HG03354 (cell line): ENCODE measurements at regions not wholly inside any gene's neighbourhood (a gene's known extent, or its start where the extent isn't known, plus 50 kb on each side); places are given as distances from the start of the nearest gene placed in this dataset.

Experiments used
- ATAC-seq: cut with Tn5 transposase; IDR thresholded peaks from one replicate; pipeline ENCODE4 v1.9.1; 2021; ENCODE audit warnings: mild to moderate bottlenecking; ENCODE audit not compliant: unreplicated experiment, poor library complexity, severe bottlenecking

DNA sequence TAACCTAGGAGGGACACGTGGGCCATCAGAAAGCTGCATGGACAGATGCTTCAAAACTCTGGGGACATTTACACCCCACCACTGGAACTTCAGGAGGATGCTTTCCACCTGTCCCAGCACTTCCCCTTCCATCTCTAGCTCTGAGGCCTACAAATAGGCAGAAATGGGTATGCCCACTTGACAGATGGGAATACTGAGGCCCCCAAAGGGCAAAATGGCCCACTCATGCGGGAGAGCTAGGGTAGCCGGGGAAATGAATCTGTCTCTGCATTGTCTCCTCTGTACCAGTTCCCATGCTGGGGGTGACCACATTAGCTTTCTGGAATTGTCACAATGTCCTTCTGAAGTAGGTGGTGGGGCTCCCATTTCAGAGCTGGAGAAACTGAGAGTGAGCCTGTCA, 592.1 kb upstream of the CDH5 start:
- no peak for ATAC-seq

DNA sequence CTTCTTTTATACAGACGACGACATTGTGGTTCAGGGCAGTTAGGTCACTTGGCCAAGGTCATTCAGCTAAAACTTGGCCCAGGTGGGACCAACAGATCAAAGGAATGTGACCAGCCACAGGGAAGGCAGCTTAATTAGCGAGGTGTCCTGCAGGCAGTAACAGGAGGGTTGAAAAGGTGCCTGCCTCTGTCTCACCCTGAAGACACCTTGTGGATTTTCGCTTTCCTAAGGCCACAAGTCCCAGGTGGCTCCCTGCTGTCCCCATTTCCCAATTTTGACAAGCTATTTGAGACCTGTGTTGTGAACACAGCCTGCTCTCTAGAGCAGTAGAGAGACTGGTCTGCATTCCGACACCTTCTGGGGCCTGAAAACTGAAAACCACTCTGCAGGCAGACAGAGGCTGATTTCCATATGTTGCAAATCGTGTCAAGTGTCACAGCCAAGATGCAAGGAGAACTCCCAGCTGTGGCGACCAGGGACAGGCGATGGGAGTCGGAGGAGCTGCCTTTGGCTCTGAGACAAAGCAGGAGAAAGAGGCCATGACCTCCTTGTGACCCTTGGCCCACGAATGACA, 593.1 kb upstream of the CDH5 start:
- ATAC-seq: no peak

DNA sequence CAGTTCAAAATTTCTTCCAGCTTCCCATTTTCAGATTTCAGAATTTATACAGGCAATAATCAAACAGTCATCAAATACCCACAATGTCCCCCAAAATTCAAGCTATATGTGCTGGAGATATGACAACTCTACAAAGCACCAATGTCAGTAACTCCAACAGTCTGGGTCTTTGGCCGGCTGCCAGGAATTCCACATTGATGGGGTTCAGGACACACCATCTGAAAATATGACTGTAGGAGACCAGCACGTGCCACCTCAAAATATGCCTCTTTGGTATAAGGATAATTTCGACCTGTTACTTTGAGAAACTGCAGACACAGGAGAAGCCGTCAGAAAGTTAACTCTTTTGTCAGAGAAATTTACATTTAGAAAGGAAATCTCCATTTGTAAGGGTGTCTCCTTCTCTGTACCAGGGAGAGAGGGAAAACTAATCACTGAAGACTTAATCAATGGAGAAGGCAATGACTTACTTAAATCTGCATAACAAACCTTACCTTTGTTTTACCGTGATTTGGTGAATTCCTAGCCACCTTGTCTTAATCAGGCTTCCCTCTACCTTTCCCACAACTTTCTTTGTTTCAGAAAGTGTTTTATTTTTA, 594.3 kb upstream of the CDH5 start:
- no peak for ATAC-seq

DNA sequence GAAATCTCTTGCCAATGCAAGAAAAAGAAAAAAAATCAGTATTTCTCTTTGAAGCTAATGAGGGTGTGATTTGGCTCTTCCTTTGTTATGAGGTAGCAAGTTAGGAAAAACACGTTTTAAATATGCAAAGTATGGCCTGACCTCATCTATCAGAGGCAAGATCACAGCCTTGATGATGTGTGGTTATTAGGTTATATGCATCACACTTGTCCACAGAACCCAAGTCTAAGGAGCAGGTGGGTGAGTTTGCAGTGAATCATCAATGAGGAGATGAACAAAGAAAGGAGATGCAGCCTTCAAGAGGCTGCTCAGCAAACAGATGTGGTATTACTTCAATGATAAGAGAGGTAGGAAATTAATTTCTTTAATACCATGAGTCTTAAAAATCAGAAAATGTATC, 594.8 kb upstream of the CDH5 start:
- ATAC-seq: no peak

DNA sequence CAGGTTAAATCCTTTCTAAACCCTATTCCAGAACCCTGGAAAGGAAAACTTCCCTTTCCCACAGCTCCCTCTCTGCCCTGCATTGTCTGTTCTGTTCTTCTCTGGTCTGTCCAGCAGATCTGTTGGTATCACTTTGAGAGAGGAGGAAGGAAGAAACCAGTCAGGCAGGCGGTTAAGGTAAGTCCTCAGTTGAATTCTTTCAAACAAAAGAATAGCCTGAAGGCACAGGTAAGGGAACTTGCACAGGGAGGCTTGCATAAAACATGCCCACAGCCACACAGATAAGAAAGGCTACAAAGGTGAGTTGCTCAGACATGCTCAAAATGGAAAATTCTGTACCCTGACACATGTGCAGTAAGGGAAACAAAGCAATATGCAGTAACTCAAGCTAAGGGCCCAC, 595.7 kb upstream of the CDH5 start:
- no peak for ATAC-seq

DNA sequence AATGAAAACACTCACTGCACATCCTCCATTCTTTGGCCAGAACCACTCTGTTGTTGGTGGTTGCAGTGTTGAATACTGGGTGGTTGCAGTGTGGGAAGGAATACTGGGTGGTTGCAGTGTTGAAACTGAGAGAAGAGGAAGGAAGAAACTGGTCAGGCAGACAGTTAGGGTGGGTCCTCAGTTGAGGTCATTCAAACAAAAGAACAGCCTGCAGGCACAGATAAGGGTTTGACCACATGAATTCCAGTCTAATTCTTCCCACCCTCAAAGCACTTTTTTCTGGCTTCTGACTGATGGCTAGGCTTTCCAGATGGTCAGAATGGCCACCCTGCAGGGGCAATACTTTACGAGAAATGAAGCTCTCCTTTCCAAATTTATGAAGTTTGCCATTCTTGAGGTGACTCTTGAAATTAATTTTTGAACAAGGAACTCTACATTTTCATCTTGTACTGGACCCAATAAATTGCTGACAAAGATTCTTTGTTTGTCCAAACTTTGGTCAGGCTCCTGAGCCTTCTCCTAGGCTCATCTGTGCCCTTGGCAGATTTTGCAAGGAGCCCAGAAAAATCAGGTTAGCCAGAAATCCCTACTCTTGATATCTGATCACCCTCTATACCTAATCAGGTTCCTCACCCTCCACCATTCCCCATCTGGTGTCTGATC, 596.6 kb upstream of the CDH5 start:
- ATAC-seq: no peak

DNA sequence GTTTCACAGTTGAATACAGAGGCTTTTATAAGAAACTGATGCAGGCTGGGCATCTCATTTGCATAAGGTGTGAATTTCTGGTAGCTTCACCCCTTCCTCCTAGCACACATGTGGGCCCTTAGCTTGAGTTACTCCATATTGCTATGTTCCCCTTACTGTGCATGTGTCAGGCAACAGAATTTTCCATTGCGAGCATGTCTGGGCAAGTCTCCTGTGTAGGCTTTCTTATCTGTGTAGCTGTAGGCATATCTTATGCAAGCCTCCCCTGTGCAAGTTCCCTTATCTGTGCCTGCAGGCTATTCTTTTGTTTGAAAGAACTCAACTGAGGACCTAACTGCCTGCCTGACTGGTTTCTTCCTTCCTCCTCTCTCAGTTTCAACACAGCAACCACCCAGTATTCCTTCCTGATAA, 597.4 kb upstream of the CDH5 start:
- no peak for ATAC-seq

DNA sequence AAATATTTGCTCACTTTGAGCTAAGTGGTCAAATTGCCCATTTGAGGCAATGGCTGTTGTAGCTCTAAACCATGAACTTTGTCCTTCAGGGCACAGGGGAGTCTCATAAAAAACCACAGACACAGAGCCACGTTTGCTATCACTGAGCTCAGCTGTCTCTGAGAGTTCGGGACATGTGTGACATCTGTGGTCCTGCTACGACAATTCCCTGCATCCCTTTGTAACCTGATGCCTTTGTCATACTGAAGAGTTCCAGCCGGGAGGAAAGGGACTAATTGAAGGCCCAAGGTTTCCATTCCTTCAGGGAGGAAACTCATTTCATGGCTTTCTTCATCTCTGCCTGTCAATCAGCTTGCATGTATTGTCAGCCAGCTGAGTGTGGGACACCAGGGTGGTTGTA, 599.4 kb upstream of the CDH5 start:
- no peak for ATAC-seq

DNA sequence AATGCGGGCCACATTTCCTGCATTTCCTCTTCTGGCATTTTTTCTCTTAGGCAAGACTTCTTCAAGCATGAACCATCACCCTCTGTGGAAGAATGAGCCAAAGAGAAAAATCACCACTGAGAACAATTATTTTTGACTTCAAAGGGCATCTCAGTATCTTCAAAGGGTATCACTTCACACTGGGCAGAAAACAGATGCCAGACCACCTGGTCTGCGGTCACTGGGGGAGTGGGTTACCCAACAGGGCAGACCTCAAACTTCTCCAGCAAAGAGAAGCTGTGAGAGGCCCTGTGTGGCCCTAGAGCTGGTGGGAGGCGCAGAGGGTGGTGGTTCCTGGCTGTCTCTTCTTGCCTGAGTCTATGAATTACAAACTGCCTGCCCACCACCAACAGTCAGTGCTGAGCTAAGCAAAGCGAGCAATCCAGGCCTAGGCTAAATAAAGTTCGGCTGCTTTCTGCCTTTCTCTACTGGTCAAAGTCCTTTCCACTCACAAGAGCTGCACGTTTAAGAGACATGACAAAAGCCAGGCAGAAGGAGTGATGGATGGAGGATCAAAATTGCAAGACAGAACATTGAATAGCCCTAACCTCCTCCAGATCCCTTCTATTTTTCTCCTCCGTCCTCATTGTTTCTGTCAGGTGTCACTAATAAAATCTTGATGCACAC, 602.7 kb upstream of the CDH5 start:
- no peak for ATAC-seq

DNA sequence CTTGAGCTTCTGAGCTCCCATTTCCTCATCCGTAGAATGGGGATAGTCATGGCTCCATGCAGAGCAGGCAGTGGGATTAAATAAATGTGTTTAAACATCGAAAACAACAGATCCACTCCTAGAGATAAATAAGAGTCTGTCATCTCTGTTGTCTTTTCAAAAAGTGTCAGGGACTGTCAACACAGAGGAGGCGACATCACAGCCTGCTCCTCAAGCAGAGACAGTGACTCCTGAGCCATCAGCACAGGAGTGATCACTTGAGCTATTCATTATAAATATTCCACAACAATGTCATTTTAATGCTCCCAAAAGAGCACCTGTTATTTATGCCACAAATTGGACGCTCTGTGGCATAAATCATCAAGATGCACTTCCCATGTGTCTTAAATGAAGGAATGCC, 605.6 kb upstream of the CDH5 start:
- no peak for ATAC-seq

DNA sequence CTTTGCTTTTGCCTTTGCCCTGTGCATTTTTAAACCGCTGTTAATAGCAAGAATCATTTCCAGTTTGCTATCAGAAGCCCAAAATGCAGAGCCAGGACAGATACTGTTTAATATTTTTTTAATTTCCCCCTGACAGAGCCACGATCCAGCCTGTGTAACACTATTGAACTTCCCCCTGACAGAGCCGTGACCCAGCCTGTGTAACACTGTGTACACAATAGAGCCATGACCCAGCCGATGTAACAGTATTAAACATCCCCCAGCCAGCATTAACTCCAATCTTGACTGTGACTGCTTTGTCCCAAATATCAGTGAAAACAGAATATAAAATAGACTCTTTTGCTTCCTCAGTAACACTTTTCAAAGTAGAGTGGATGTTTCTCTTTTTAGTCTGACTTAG, 607.9 kb upstream of the CDH5 start:
- ATAC-seq: no peak

DNA sequence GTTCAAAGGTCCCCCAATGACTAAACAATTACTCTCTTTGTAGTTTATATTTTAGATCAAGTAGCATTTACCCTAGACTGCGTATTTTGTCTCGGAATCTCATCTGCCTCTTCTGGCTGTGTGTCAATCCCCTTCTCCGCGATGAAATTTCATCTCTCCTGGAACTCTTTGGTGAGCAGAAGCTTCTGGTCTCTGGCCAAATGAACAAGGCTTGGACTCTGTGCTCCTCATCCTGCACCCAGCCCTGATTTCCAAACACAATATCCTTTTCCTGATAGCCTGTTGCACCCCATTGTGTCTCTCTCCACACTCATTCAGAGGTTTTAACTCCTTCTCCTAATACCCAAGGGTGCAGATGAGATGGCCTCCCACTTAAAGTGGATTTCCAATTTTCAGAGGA, 609.4 kb upstream of the CDH5 start:
- ATAC-seq: no peak

DNA sequence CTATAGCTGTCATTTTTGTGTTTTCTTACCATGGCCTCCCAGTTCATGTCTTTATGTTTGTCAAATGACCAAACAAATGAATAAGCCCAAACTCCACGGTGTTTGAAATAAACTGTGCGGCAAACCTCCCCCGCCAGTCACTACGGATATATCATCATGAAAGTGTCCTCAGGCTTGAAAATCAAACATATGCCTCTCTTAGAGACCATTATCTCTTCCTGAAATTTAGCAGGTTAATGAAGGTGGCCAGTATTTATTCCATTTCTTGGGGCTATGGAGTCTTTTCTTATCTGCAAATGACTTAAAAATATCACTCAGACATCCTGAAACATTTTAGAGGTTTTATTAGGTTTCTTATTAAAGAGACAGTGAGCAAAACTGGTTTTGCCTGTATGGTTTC, 610.3 kb upstream of the CDH5 start:
- no peak for ATAC-seq

DNA sequence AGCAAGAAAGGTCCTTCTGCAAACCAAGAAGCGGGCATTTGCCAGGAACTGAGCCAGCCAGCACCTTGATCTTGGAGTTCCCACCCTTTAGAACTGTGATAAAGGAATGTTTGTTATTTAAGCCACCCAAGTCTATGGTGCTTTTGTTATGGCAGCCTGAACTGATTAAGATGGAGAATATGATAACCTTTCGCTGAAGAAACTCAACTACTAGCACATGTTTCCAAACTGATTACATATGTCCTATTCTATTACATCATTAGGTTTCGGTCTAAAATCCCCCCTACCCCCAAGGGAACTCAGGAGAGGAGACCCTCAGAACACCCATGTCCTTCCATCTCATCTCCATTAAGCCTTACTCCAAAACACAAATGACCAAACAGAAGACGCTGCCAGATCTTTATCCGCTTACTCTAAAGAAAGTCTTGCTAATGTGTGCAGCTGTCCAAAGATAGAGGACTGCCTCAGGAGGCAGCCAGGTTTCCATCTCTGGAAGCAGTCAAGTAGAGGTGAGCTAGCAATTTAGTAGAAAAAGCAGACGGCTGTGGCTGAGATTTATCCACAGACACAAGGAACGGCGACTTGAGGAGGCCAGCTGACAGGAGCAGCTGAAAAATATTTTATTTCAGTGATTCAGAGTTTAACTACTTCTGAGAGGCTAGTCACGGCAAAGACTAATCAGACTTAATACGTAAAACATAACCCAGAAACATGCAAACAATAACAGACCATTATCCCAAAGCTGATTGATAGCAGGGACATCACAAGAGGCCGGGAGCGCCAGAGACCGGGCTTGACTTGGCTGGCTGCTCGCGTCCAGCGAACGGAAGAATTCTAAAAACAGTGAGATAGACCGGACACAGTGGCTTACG, 611.4 kb upstream of the CDH5 start:
- no peak for ATAC-seq

DNA sequence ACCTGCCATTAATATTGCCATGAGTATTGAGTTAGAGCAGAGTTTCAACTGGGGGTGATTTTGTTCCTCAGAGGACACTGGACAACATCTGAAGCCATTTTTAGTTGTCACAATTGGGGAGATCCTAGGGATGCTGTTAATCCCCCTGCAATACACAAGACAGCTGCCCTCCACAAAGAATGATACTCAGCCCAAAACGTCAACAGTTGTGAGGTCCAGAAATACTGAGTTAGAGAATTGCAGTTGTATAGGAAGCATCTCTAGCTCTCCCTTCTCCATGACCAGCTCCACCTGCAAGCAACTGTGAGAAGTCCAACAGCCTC, 614.0 kb upstream of the CDH5 start:
- no peak for ATAC-seq

DNA sequence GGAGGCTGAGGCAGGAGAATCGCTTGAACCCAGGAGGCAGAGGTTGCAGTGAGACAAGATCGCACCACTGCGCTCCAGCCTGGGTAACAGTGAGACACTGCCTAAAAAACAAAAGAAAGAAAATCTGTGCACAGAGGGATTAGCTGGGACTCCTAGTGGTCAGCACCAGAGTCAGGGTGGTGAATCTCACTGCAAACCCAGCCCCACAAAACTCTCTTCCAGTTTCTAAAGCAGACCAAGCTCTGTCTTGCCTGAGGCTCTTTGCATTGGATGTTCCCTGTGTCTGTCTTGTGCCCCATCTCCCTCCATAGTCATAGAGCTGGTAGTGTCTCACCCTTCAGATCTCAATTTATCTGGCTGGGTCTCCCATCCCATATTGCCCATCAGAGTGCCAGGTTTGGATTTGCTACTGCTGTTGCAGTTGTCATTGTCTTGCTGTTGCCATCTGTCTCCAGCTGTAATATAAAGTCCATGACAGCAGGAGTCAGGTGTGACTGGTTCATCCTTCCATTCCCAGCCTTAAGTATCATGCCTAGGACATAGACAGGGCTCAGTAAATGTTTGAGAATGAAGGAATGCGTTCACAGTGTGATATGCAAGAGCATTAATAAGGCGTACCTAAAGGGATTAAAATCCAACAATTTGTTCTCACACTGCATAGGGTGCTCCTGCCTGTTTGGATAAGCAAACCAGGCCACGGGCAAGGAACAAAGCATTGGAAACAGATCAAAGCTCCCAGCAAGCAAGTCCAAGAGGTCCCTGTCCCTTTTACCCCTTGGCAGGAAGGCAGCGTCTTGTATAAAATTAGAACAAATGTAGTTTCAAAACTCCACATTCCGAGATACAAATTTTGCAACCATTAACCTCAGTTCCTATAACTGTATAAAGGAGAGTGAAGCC, 614.6 kb upstream of the CDH5 start:
- ATAC-seq: no peak

DNA sequence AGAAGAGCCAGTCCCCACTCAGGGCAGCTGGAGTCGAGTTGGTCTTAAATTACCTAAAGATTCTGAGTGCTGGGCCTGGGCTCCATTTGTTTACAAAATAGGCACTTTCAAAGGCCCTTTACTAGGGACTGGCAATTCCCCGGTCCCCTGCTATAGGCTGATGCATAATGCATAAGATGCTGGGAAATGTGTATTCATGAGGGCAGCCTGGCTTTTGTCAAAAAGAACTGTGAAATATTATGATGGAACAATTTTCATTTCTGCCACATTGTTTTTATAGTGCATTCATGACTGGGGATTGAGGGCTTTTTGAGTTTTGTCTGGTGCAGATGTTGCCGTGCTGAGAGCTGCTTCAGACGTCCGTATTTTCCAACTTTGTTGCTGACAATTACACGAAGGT, 617.0 kb upstream of the CDH5 start:
- no peak for ATAC-seq

DNA sequence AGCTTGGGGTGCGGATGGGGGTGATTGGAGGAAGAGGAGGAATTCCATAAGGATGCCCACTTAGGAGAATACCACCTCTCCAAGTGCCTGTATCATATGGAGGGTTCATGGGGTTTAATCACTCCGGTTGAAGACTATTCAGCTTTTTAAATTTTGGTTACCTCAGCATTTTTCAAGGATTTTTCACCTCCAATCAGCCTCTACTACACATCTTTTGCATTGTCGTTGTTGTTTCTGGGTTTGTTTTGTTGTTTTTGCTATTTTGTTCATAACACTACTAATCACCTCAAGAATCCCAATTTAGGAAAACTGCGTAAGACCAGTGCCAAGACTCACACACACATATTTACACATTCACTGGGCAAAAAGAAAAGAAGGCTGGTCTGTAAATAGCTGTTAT, 619.5 kb upstream of the CDH5 start:
- ATAC-seq: no peak

DNA sequence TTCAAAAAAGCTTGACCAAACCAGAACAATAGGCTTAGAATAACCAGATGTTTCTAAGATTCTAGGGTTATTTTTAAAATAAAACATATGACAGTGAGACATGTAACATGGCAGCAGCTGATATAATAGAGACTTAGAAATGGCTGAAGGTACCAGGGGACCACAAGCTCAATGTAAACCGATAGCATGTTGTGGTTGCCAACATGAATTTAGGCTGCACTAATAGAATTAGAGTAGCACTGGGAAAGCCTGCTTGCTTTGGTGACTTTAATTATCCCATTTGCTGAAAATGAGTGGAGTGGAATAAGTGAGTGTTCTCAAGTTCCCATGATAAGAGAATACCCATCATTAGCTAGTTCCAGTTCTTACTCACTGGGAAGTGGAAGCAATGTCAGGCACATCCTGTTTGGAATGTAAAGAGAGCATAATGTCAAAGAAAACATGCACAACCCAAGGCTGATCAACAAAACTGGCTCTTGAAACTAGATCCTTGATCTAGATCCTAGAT, 621.2 kb upstream of the CDH5 start:
- ATAC-seq: no peak
